B cell (primary cell): ENCODE measurements at regions not wholly inside any gene's neighbourhood (a gene's known extent, or its start where the extent isn't known, plus 50 kb on each side); places are given as distances from the start of the nearest gene placed in this dataset.

Experiments
- ATAC-seq: fragments of 200-7000 bp; cut with Tn5 transposase; one replicate; pipeline ENCODE4 v1.10.0; 2021; ENCODE audit warnings: low read depth, mild to moderate bottlenecking, moderate number of reproducible peaks, moderate library complexity
- CTCF ChIA-PET: fragments of 350-600 bp; sonication (Branson Sonifier 250); formaldehyde crosslinking; loops from one replicate; lab custom pipeline; 2021; ENCODE audit warnings: antibody characterized with exemption, inconsistent platforms; lab: Charles Lee
- POLR2A ChIA-PET: fragments of 350-600 bp; sonication (Branson Sonifier 250); formaldehyde crosslinking; loops from one replicate; lab custom pipeline; 2021; ENCODE audit warnings: antibody characterized with exemption; lab: Charles Lee
- DNase-seq: peaks from one replicate; pipeline ENCODE4 v3.0.0; 2013
- H2AFZ ChIP-seq: 2 replicates; pipeline ENCODE4 v1.6.1; 2012; ENCODE audit warnings: mild to moderate bottlenecking, low read depth, low read length; ENCODE audit not compliant: insufficient read depth, poor library complexity, severe bottlenecking
- H3K27ac ChIP-seq, 2 donors: 1 replicate in 1 of 2; 2 replicates in 1 of 2; pipeline ENCODE4 v1.5.1; 2012 to 2013; ENCODE audit warnings: low read length in 2 of 2, mild to moderate bottlenecking in 2 of 2, moderate library complexity in 1 of 2
- H3K27me3 ChIP-seq, 4 experiments: fragments of 200-600 bp in 1 of 4; sonication (generic) in 1 of 4; replicated peaks in 1 of 4; 1 replicate in 2 of 4; 2 replicates in 2 of 4; pipeline versions ENCODE4 v1.6.1 to v1.7.0; 2013 to 2016; ENCODE audit warnings: low read length in 3 of 4, mild to moderate bottlenecking in 2 of 4, mixed read lengths in 1 of 4, moderate library complexity in 1 of 4; ENCODE audit not compliant: insufficient read depth in 4 of 4, control insufficient read depth in 3 of 4; ENCODE audit errors: control extremely low read depth in 1 of 4
- H3K36me3 ChIP-seq, 2 experiments: replicated peaks in 1 of 2; 1 replicate in 1 of 2; 2 replicates in 1 of 2; pipeline versions ENCODE4 v1.6.1 to v1.7.1; 2013; ENCODE audit warnings: low read length in 1 of 2; ENCODE audit not compliant: insufficient read depth in 2 of 2, control insufficient read depth in 1 of 2; ENCODE audit errors: control extremely low read depth in 1 of 2, extremely low read depth in 1 of 2
- H3K4me1 ChIP-seq, 2 donors: fragments of 200-600 bp in 1 of 2; sonication (generic) in 1 of 2; 1 replicate in 1 of 2; 2 replicates in 1 of 2; pipeline versions ENCODE4 v1.5.1 to v1.6.1; 2013 to 2017; ENCODE audit warnings: low read length in 2 of 2; ENCODE audit not compliant: control insufficient read depth in 2 of 2, insufficient read depth in 2 of 2
- H3K4me2 ChIP-seq: replicated peaks from 2 replicates; pipeline ENCODE3; 2012; ENCODE audit warnings: mild to moderate bottlenecking, low read depth, low read length; ENCODE audit not compliant: poor library complexity, severe bottlenecking
- H3K4me3 ChIP-seq, 5 experiments: fragments of 200-600 bp in 1 of 5; sonication (generic) in 1 of 5; 1 replicate in 3 of 5; 2 replicates in 2 of 5; pipeline versions ENCODE4 v1.5.1 to v1.7.0; 2011 to 2016; ENCODE audit warnings: low read length in 4 of 5, mild to moderate bottlenecking in 4 of 5, low read depth in 2 of 5, control low read depth in 1 of 5, moderate library complexity in 1 of 5; ENCODE audit not compliant: insufficient read depth in 1 of 5; ENCODE audit errors: control extremely low read depth in 1 of 5, extremely low read depth in 1 of 5
- H3K79me2 ChIP-seq: fragments of 200-600 bp; sonication (generic); one replicate; pipeline ENCODE4 v1.6.0; 2016; ENCODE audit warnings: low read length; ENCODE audit not compliant: control insufficient read depth, insufficient read depth
- H3K9ac ChIP-seq: fragments of 200-600 bp; sonication (generic); 2 replicates; pipeline ENCODE4 v1.6.1; 2017; ENCODE audit warnings: mild to moderate bottlenecking, low read length, moderate library complexity
- H3K9me3 ChIP-seq, 3 donors: one replicate each; pipeline versions ENCODE4 v1.6.1 to v1.7.1; 2013; ENCODE audit warnings: low read length in 2 of 3; ENCODE audit not compliant: control insufficient read depth in 2 of 3, insufficient read depth in 1 of 3; ENCODE audit errors: control extremely low read depth in 1 of 3
- H4K20me1 ChIP-seq: 2 replicates; pipeline ENCODE4 v1.6.0; 2012; ENCODE audit warnings: mild to moderate bottlenecking, low read length; ENCODE audit not compliant: insufficient read depth, control insufficient read depth, poor library complexity, severe bottlenecking
- H3K27ac Mint-ChIP-seq: one replicate; pipeline ENCODE4 v1.8.0; 2021; ENCODE audit warnings: mixed read lengths
- H3K27me3 Mint-ChIP-seq: one replicate; pipeline ENCODE4 v1.8.0; 2021; ENCODE audit warnings: mixed read lengths
- H3K4me1 Mint-ChIP-seq: one replicate; pipeline ENCODE4 v1.8.0; 2021; ENCODE audit warnings: mixed read lengths
- H3K4me3 Mint-ChIP-seq: one replicate; pipeline ENCODE4 v1.8.0; 2021; ENCODE audit warnings: mixed read lengths
- H3K9me3 Mint-ChIP-seq: one replicate; pipeline ENCODE4 v1.8.0; 2022; ENCODE audit warnings: mixed read lengths; ENCODE audit not compliant: insufficient read depth
- CTCF ChIP-seq: fragments of 200-600 bp; IDR thresholded peaks from one replicate; pipeline ENCODE4 v1.8.0; 2022; ENCODE audit warnings: antibody characterized with exemption, mild to moderate bottlenecking
- EZH2 ChIP-seq: IDR thresholded peaks from 2 replicates; pipeline ENCODE4 v1.6.1; 2012; ENCODE audit warnings: borderline replicate concordance, low read depth, mild to moderate bottlenecking, moderate library complexity, low read length; ENCODE audit not compliant: insufficient read depth, poor library complexity, severe bottlenecking
- WGBS: methylation state at CpG from one replicate; pipeline ENCODE4 v1.1.5; 2013; ENCODE audit warnings: missing lambda C conversion rate; ENCODE audit not compliant: insufficient coverage; 5-methylcytosine and 5-hydroxymethylcytosine counted together
- intact Hi-C: fragments of 100-400 bp; cut with micrococcal nuclease; formaldehyde crosslinking; loops from one replicate; pipeline ENCODE4 v1.10.0; 2022

GRCh38 chr12:61282790-61283575, 977.2 kb upstream of the USP15 start:
- H3K4me3 Mint-ChIP-seq: no peak overlapping the region
- Histone ChIP-seq H3K4me3 (no peak overlapping the region), H3K79me2 (no peaks in the 10 kb centered on the region), H3K27ac (no peak overlapping the region), H2AFZ (no peak overlapping the region), H3K9me3 (peaks cover 1 to 15% (median 8%) of the 10 kb centered on the region in 3 donors), H3K27me3 (no peaks in the 10 kb centered on the region), H3K9ac (no peak overlapping the region), H3K36me3 (no peaks in the 10 kb centered on the region), H3K4me2 (no peak overlapping the region), H3K4me1 (no peaks in the 10 kb centered on the region), H4K20me1 (no peaks in the 10 kb centered on the region)
- CTCF ChIA-PET: no interaction called here
- H3K4me1 Mint-ChIP-seq: no peaks in the 10 kb centered on the region
- no peaks in the 10 kb centered on the region for H3K27me3 Mint-ChIP-seq
- intact Hi-C loops: no loop called here
- no peak for DNase-seq
- no peak for TF ChIP-seq CTCF
- no peak for TF ChIP-seq EZH2
- H3K9me3 Mint-ChIP-seq: no peaks in the 10 kb centered on the region
- no peak overlapping the region for H3K27ac Mint-ChIP-seq
- no CpG with 5 or more reads among the region's 3 CpGs for WGBS
- POLR2A ChIA-PET: no interaction called here
- ATAC-seq: no peak

GRCh38 chr12:61290473-61290872, 969.7 kb upstream of the USP15 start:
- H3K4me2 ChIP-seq: no peak overlapping the region
- Mint-ChIP-seq H3K9me3 (peaks cover 10% of the 10 kb centered on the region), H3K4me1 (no peaks in the 10 kb centered on the region), H3K27me3 (no peaks in the 10 kb centered on the region), H3K4me3 (no peak overlapping the region), H3K27ac (no peak overlapping the region)
- H3K9ac ChIP-seq: no peak overlapping the region
- no peaks in the 10 kb centered on the region for H3K27me3 ChIP-seq
- 83% methylated on average over 1 of the region's 2 CpGs for WGBS
- H3K9me3 ChIP-seq: peaks cover 4 to 15% (median 5%) of the 10 kb centered on the region in 3 donors
- no peaks in the 10 kb centered on the region for H3K4me1 ChIP-seq
- H3K79me2 ChIP-seq: no peaks in the 10 kb centered on the region
- H4K20me1 ChIP-seq: no peaks in the 10 kb centered on the region
- H3K4me3 ChIP-seq: no peak overlapping the region
- CTCF ChIA-PET: no interaction called here
- DNase-seq (no peak), ATAC-seq (no peak)
- no peaks in the 10 kb centered on the region for H3K36me3 ChIP-seq
- H2AFZ ChIP-seq: no peak overlapping the region
- POLR2A ChIA-PET: no interaction called here
- no peak for TF ChIP-seq CTCF
- no peak for TF ChIP-seq EZH2
- intact Hi-C loops: no loop called here
- H3K27ac ChIP-seq: no peak overlapping the region
